HG03432 (cell line): ENCODE measurements at regions not wholly inside any gene's neighbourhood (a gene's known extent, or its start where the extent isn't known, plus 50 kb on each side); places are given as distances from the start of the nearest gene placed in this dataset.

Experiments used
- ATAC-seq: cut with Tn5 transposase; IDR thresholded peaks from one replicate; pipeline ENCODE4 v1.9.1; 2021; ENCODE audit warnings: mild to moderate bottlenecking, moderate library complexity; ENCODE audit not compliant: unreplicated experiment

DNA sequence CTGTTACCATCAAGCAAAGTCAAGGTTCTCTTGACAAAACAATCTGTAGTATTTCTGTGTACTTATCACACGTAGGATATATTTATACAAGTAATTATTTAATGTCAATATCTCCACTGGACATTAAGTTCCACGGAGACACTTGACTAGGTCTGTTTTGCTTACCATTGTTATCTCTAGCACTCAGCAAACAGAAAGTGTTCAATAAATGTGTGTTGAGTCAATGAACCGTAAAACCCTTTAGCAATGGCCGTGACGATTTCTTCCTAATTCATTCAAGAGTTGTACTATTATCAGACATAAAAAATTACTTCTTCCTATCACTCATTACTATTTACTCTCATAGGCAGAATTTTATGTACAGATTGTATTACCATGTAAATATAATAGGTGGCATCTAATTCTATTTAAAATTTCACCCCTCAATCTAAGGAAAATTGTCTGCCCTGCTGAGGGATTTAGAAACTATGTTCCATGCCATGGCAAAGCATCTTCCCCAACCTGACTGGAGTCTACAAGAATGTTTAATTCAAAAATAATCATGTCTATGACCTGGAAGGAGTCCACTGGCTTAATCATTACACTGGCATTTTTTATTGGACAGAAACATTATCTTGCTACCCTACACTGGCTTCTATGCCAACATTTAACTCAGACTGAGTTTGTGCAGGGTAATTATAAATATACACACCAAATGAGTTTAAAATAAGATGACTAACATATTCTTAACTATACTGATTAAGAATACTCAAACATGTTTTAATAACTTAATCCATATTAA is 301.9 kb downstream of the ZEB2 start:
- ATAC-seq: no peak

DNA sequence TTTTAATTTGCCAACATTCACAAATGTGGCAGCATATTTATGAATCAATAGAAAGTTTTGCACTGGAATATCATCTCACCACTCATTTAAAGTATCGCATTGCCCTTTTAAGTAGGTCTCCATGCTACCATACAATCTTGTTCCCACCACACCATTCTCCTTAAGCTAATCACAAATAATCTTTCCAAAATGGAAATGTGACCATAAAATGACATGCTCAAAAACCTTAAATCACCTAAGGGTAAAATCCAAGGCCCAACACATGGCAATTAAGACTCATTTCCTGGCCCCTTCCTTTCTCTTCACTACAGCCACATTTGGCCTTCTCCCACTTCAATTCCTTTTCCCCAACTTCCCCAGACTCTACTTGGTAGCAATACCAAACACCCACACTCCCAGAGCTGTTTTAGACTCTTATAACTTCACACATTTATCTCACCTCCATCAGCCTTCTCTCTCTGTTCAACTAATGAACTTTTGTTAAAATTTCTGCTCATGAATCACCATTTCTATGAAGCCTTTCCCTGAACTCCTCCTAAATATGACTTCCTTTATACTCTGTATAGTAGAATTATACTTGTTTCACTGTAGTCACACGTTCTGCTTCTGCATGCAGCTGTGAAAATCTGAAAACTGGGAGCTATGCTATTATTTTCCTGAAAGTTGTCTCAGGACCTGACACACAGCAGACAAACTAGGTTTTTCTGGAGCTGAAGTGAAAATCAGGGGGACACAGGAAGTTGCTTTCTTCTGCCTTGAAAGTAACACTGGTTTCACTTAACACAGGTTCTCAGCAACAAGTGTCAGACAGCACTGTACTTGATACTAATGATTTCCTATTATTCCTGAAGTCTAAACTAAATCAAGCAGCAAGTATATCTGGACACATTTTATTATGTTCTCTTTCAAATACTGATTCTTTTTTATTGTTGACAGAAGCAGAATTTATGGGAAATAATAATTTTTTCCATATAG is 303.9 kb downstream of the ZEB2 start:
- ATAC-seq: peak; percentile 67

DNA sequence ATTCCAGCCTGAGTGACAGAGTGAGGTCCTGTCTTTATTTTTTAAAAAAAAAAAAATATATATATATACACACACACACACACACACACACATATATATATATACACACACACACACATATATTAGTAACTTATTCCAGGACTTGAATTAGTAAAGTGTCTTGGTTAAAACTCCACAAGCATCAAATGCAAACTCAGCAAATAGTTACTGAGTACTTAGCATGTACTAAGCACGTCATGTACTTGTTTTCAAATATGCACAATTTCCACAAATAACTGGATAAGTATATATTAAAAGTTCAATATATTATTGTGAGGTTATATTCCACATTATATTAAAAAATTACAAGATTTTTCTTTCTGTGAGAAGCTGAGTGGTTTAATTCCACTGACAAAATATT is 304.7 kb downstream of the ZEB2 start:
- ATAC-seq: no peak

DNA sequence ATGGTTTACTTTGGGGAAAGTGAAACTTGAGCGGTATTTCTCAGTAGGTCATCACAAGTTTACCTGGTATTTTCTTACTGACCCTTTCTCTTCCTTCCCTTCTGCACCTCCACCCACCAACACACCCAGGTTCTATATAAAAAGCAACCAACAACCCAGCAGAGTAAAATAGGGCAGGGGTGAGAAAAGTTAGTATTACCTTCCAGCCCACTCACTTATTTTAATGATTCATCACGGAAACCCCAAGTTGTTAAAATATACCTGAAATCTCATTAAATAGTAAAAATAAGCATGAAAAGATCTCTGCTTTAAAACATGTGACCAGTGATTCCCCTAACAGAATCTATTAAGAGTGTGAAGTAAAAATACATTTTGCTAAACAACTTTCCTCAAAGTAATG is 306.1 kb downstream of the ZEB2 start:
- ATAC-seq: peak; percentile 96

DNA sequence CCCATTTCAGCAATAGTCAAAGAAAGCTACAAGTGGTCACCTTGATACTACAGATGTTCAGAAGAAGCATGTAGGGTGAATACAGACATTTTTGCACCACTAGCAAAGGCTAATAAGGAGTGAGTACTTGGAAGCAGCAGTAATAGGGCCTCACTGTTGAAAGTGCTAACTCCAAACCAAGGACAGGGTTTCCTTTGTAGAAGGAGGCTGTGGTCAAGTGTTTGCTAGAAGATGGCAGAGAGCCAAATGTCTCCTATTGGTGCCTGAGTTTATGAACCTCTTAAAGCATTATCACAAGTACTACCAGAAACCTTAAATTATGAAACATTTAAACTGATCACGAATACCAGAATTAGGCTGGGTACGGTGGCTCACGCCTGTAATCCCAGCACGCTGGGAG is 308.1 kb downstream of the ZEB2 start:
- ATAC-seq: no peak

DNA sequence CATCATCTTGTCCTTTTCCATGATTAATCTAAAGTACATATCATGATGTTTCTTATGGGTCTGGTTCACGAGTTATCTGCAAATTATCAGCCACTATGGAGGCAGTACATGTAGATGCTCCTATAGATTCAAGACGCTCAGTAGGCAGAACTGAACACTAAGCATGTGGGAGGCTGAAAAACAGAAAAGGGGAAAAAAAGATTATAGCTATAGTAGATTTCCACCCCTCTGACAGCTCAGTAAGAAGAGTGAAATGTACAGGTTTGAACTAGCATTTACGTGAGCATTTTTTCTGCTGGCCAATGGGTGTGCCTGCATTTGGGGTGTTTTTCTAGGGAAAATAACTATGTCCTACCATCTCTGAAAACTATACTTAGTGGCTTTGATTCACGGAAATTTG is 308.9 kb downstream of the ZEB2 start:
- no peak for ATAC-seq

DNA sequence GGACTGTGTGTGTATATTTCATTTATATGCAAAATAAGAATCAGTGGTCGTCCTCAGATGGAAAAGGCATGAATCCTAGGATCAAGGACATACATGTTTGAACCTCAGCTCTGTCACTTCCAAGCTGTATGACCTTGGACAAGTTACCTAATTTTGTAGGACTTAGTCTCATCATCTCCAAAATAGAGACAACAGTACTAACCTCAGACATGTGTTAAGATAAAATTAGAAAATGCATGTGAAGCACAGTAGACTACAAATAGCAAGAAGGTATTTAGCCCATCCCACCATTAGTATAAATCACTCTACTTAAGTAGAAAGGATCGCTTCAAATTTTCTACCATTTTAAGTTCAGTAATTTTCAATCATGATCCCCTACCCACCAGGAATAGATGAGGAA is 309.8 kb downstream of the ZEB2 start:
- no peak for ATAC-seq

DNA sequence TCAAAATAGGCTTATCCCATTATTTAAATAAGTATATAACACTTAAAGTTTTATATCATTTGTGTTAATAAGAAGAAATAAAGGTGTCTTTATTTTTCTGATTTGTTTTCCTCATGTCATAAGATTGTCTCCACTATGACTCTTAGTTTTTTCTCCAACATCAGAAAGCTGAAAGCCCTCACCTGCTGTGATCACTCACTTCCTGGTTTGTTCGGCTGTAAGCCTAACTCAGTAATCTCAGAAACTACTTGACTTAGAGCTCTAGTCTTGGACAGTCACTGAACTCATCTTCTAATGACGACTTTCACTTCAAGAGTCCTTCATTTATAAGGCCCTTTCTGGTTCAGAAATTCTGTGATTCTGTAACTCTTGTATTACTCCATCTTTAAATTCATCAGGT is 311.0 kb downstream of the ZEB2 start:
- no peak for ATAC-seq

DNA sequence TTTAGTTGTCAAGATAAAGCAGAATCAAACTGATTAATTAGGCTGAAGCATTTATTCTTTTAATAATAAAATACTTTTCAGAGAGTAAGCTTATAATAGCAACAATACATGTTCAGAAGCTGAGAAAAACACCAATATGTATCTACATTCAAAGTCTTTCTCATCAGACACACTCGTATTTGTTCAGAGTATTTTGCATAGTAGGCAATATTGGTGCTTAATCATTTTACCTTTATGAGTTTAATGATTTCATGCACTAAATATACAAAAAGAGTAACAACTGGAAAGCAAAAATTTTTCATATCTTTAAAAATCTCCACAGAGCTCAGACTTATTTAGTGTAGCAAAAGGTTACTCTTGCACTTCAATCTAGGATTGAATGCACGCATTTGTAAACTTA is 313.9 kb downstream of the ZEB2 start:
- no peak for ATAC-seq

DNA sequence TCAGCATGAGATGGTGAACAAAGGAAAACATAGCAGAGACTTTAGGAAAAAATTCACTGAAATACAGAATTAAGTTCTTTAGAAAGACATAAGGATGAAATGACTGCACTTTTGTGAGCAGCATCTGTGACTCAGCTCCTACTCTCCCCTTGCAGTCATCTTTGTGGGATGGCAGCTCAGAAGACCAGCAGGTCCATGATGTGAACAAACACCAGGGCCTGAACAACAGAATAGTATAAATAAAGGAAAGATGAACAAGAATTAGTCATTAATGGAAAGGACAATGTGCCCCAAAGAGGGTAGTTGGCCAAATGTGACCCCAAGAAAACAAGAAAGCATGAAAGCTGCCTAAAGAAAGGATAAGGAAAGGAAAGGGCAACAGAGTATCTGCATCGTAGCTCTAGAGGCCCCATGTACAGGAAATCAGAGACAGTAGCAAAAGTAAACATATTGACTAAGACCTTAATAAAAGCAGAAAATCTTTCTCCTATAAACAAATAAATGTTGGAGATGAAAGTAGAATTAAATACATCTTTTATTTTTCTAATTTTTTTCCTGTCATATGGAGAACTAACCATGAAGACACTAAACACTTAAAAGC is 318.0 kb downstream of the ZEB2 start:
- no peak for ATAC-seq

DNA sequence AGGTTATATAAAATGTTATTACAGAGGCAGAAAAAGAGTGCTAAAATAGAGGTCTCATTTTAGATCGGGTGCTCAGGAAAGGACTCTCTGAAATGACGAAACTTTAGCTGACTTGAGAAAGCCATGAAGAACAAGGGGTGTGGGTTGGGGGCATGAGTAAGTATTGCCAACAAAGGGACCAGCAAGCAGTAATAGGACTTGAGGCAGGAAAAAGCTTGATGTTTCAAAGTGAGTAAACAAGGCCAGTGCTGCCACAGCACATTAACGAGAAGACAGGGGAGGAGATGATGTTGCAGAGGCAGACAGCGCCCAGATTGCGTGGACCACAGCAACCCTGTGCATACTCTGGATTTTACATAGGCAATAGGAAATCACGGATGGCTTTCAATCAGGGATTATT is 318.8 kb downstream of the ZEB2 start:
- no peak for ATAC-seq

DNA sequence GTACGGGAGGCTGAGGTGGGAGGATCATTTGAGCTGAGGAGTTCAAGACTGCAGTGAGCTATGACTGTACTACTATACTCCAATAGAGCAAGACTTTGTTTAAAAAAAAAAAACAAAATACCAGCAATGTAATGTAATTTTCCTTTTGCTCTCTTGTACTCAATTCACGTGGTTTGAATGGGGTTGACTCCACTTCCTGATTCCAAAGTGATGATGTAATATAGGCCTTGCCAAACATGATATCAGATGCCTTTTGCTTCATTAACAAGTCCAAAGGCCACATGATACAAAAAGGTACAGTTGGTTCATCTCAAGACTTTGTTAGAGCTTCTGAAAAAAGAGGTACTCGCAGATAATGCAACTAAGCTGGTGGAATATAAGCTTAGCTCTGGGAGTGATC is 321.8 kb downstream of the ZEB2 start:
- ATAC-seq: no peak

DNA sequence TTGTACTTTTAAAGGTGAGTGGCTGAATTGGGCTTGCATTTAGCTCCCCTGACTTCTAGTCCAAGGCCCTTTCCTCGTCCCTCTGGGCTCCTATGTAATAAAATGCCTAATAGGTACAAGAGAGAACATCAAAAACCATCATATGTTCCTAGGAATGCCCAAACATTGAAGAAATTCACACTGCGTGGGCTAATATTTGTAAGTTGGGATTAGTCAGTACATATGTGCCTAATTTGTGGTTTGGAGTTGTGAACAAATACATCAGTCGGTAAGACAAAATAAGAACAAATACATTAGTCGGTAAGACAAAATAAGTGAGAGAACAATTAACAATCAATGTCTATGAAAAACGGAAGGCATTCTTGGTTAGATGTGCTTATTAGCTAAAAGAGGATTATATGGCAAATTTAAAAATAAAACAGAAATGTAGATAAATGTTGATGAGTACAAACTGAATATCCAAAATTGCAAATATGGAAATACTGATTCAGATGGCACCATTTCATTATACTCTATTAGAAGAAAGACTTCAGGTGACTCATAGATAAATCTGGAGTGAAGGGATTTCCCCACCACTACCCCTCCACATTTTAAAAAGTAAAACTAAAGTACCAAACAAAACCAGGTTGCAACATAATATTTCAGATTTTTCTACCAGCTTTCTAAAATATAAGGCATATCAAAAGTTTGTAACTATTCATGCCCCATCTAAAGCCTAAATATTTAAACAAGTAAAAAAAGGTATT is 325.4 kb downstream of the ZEB2 start:
- no peak for ATAC-seq

DNA sequence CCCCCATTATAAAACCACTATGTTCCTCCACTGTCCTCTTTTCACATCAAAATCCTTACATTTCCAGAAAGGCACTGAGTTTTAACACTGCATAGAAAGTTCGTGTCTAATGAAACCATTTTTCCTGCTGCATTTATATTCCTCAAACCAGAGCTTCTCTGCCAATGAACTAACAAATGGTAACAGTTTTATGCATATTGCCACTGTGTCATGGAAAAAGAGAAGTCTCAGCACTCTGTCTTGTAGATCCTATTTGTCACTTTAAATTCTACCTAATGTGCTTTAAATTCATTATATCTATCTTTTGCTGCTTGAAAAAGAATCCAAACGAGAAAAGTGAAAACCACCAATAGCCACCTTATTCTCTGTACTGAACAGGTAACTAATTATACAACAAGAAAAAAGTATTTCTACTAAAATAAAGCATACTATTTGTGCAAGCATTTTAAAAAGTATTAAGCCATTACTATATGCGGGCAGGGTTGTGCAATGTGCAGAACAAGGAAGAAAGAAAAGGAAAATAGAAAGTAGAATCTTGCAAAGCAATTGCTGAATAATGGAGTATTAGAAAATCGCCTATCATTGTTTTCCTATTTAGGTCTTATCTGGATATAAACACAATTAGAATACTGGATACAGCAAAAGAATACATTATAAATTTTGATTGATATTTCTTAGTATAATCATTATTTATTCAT is 328.9 kb downstream of the ZEB2 start:
- no peak for ATAC-seq

DNA sequence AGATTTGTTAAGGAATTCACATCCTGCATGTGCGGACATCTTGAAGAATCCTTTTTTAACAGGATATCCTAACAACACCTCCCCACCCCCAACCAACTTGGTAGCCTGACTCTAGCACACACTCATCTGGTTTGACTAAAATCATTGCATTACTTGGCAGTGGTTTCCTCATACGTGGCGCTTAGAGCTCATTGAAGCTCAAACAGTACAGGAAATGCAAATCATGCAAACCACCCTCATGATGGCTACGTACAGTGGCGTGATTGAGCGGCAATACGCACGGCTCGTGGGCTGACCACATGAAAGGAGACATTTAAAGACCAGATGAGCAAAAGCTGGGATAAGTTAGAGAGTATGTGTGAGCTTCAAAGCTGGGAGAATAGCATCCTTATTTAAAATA is 336.2 kb downstream of the ZEB2 start:
- ATAC-seq: peak; percentile 99

DNA sequence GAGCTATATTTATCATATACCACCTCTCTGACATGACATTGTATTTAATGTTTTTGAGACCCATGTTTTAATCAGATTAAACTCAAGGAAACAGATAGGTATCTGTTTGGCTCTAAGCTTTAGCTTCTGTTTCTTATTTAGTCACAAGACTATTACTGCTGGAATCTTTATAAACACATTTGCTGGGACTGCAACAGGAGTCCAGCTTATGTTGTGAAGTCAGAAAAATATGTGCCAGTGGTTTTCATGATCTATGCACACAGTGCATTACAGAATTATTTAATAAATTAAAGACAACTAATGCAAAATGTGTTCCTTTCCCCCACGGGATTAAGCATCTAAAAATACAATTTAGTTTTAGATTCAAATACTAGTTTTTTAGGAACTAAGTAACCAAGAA is 338.9 kb downstream of the ZEB2 start:
- no peak for ATAC-seq

DNA sequence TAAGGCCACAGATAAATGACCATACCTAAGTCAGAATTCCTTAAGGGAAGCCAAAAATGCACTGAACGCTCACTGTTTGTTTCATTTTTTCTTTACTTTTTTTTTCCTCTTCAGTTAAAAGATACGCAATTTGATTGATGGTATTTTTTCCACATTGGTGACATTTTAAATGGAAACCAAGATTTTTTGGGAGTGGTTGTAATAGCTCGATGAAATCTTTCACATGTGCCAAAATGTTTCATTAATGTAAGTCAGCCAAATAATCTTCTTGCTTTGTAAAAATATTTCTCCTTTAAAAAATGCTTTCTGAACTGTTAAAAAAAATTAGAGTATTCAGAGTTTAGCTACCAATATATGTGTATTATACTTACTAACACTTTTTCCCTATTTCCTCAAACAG is 339.8 kb downstream of the ZEB2 start:
- no peak for ATAC-seq

DNA sequence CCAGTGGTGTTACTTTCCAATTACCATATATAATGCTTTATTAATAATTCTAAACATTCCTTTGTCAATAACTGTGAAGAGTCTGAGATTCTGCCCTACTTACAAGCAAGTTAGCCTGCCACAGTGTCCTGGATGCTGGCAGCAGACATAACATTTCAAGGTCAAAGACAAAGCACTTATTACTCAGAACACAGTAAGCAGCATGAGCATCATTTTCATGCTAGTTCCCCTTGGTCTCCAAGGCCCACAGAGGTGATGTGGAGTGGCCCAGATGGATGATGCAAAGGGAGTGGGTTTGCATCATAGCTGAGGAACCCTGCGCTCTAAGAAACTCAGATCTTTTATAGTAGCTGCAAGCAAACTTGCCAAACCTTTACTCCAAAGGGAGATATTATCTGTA is 349.7 kb downstream of the ZEB2 start:
- ATAC-seq: no peak

DNA sequence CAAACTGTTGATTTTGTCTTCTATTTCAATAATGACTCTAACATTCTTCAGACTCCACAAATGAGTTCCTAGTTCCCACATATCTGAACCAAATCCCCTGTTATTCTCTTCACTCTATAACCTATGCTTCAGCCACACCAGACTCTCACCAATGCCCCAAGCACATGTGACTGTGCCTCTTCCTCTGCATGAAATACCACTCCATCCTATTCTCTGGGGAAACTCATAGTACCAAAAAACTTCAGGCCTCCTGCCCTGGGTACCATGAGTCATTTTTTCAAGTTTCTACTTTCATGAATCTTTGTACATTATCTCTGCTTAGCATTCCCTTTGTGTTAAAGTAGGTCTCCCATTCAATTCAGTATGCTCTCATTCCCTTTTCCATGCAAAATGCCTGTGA is 353.2 kb downstream of the ZEB2 start:
- ATAC-seq: no peak

DNA sequence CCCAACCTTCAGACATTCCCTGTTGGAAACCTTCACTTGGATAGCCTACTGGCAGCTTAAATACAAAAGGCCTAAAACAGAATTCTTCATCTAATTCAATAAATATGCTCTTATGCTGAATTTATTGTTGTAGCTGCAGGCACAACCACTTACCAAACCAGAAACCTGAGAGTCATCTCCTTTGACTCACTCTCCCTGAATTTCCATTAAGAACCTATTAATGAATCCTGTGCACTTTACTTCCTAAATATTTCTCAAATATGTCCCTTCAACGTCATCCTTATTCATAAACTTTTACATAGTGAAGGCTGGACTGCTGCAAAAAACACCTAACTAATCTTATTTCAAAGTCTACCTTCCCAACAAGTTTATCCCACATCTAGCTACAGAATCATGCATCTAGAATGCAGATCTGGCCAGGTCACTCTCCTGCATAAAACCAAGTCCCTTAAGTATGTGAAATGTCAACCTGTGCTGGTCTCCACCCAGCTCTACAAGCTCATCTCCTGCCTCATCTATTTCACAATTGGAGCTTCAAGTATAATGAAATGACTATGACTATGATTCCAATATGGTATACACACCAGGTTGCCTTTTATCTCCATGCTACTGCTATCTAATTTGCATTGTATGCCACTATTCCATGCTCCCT is 354.2 kb downstream of the ZEB2 start:
- ATAC-seq: no peak
